Osteocyte (in vitro differentiated cells): ENCODE measurements at regions not wholly inside any gene's neighbourhood (a gene's known extent, or its start where the extent isn't known, plus 50 kb on each side); places are given as distances from the start of the nearest gene placed in this dataset.
A peak's percentile ranks its signal among the peaks of the same experiment; 100 is the strongest.

Experiments
- DNase-seq: peaks from one replicate; pipeline ENCODE4 v3.0.0; 2021; ENCODE audit warnings: mixed read lengths; ENCODE audit not compliant: unreplicated experiment; ENCODE audit errors: extremely low spot score
- H3K27ac Mint-ChIP-seq: one replicate; pipeline ENCODE4 v1.8.0; 2021; ENCODE audit warnings: mild to moderate bottlenecking, mixed read lengths; ENCODE audit not compliant: unreplicated experiment
- H3K27me3 Mint-ChIP-seq: one replicate; pipeline ENCODE4 v1.8.0; 2021; ENCODE audit warnings: mixed read lengths; ENCODE audit not compliant: unreplicated experiment
- H3K36me3 Mint-ChIP-seq: one replicate; pipeline ENCODE4 v1.8.0; 2021; ENCODE audit warnings: mixed read lengths; ENCODE audit not compliant: unreplicated experiment
- H3K4me1 Mint-ChIP-seq: one replicate; pipeline ENCODE4 v1.8.0; 2021; ENCODE audit warnings: mixed read lengths; ENCODE audit not compliant: unreplicated experiment
- H3K4me3 Mint-ChIP-seq: one replicate; pipeline ENCODE4 v1.8.0; 2021; ENCODE audit warnings: mild to moderate bottlenecking, moderate library complexity, mixed read lengths; ENCODE audit not compliant: unreplicated experiment
- H3K9me3 Mint-ChIP-seq: one replicate; pipeline ENCODE4 v1.8.0; 2021; ENCODE audit warnings: mixed read lengths; ENCODE audit not compliant: unreplicated experiment
- TF ChIP-seq, protein P1 (sequence below): fragments of 200-600 bp; sonication (generic); IDR thresholded peaks from 2 replicates; pipeline ENCODE4 v1.5.0; 2021; ENCODE audit warnings: antibody characterized with exemption, mild to moderate bottlenecking, moderate library complexity

DNA sequence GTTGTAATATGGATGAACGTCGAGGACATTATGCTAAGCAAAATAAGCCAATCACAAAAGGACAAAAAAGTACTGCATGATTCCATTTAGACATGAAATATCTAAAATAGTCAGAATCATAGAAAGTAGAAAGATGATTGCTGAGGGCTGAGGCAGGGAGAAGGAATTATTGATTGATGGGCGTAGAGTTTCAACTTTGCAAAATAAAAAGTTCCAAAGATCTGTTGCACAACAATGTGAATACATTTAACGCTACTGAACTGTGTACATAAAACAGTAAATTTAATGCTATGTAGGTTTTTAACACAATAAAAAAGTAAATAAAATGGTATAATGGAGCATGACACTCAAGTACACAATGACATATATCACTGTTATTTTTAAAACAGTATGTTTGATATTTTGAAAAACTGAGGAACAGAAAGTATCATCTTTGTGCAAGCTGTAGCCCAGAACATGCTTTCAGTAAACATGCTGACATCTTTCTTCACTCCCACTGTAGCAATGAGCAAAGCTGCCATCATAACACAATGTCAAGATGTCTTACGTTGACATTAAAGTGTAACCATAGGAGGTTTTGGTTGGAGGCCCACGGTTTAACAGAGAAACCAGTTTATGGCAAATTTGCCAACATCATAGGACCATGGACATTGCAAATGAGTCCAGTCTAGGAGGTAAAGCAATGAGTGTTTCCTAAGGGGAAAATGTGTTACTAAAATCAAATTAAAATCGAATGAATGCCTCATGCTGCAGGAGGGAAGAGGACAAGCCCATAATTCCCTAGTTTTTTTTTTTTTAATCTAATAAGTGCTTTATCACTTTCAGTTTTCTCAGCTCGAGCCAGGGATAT, 125.8 kb upstream of the SGCD start:
- Mint-ChIP-seq H3K27ac (peak overlapping the region; percentile 72), H3K27me3 (no peaks in the 10 kb centered on the region), H3K9me3 (no peaks in the 10 kb centered on the region), H3K36me3 (no peaks in the 10 kb centered on the region), H3K4me3 (peak overlapping the region; percentile 39), H3K4me1 (peaks cover 26% of the 10 kb centered on the region)
- TF ChIP-seq, protein P1, sequence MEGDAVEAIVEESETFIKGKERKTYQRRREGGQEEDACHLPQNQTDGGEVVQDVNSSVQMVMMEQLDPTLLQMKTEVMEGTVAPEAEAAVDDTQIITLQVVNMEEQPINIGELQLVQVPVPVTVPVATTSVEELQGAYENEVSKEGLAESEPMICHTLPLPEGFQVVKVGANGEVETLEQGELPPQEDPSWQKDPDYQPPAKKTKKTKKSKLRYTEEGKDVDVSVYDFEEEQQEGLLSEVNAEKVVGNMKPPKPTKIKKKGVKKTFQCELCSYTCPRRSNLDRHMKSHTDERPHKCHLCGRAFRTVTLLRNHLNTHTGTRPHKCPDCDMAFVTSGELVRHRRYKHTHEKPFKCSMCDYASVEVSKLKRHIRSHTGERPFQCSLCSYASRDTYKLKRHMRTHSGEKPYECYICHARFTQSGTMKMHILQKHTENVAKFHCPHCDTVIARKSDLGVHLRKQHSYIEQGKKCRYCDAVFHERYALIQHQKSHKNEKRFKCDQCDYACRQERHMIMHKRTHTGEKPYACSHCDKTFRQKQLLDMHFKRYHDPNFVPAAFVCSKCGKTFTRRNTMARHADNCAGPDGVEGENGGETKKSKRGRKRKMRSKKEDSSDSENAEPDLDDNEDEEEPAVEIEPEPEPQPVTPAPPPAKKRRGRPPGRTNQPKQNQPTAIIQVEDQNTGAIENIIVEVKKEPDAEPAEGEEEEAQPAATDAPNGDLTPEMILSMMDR: no peak
- DNase-seq: no peak

DNA sequence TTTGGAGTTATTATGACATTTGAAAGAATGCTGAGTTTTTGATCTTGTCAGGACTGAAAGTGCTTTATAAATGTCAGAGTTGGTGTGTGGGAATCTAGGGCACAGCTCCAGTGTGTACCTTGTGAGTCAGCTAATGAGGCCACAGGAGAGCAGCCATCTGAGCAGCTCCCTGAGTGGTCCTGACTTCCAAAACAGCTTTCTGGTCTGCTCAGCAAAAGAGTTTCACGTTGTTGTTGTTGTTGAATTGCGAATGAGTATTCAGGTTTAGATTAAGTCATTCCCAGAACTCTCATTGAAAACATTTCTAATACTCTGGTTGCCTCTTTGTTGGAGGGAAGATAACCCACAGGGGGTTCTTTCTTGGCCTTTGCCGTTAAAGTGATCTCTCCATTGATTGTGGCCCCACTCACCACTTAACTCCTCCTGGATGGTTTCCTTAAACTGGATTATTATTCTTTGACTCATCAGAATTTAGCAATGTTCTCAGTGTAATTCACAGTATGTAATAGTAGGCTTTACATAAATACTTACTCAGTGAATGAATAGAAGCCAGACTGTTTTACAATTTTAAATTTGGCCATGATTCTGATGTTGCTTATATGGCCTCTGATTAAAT, 125.1 kb upstream of the SGCD start:
- peak overlapping the region; percentile 39 for H3K4me3 Mint-ChIP-seq
- TF ChIP-seq, protein P1: no peak
- no peak for DNase-seq
- peaks cover 26% of the 10 kb centered on the region for H3K4me1 Mint-ChIP-seq
- H3K27me3 Mint-ChIP-seq: no peaks in the 10 kb centered on the region
- peak overlapping the region; percentile 72 for H3K27ac Mint-ChIP-seq
- H3K9me3 Mint-ChIP-seq: no peaks in the 10 kb centered on the region
- H3K36me3 Mint-ChIP-seq: no peaks in the 10 kb centered on the region

DNA sequence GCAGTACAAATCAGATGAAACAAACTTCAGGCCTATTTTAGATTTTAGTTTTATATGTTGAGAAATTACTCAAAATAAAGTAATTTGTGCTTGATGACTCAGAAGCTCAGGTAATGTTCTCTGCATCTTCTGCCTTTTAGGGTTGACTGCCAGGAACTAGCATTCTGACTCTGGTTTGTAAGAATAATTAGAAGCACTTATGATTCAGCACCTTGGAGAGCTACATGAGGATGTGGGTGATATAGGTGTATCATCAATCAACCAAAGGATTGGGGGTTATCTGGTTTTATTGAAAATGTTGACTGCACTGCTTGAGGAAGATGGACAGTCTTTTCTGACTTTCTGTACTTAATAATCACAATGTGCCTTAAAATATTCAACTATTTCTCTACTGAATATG, 118.7 kb upstream of the SGCD start:
- TF ChIP-seq, protein P1: no peak
- Mint-ChIP-seq H3K4me3 (no peak overlapping the region), H3K4me1 (no peaks in the 10 kb centered on the region), H3K27ac (no peak overlapping the region), H3K9me3 (no peaks in the 10 kb centered on the region), H3K27me3 (no peaks in the 10 kb centered on the region), H3K36me3 (no peaks in the 10 kb centered on the region)
- no peak for DNase-seq

DNA sequence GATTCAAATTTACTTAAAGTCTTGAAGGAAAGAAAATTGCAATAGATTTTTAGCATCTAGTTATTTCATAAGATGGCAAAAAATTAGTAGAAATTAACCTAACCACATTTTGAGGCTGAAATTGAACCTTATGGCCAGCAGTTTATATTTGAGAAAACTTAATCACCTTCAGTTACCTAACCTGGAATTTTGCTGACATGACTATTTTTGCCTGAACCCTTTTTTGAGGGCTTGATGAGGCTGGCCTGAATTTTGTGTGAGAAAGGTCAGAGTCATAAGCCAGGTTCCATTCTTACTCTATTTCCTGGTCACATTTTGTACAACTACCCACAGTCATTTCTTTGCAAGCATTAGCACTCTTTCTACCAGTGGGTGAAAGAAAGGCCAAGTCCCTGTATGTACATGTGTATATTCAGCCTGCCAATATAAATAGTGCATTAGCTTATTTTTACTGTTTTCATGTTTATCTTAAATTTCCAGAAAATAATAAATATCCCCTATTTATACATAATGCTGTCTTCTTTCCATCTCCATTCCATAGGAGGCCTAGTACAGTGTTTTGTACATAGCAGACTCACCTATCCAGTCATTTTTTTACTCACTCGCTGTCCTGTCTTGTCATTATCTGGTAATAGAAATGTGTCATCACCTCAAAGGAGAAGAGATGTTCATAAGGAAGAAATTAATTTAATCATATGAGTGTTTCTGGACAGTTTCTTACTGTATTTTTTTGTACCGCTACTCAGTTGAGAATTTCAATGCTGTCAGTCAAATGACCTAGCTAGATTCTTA, 108.4 kb upstream of the SGCD start:
- no peak for DNase-seq
- no peaks in the 10 kb centered on the region for H3K27me3 Mint-ChIP-seq
- no peak overlapping the region for H3K4me3 Mint-ChIP-seq
- no peak overlapping the region for H3K27ac Mint-ChIP-seq
- H3K4me1 Mint-ChIP-seq: no peaks in the 10 kb centered on the region
- no peaks in the 10 kb centered on the region for H3K36me3 Mint-ChIP-seq
- TF ChIP-seq, protein P1: no peak
- peaks cover 12% of the 10 kb centered on the region for H3K9me3 Mint-ChIP-seq
